GM23248 (cell line): ENCODE measurements at regions not wholly inside any gene's neighbourhood (a gene's known extent, or its start where the extent isn't known, plus 50 kb on each side); places are given as distances from the start of the nearest gene placed in this dataset.

ENCODE experiments used
- EZH2 ChIP-seq: fragments of 200-600 bp; sonication (generic); IDR thresholded peaks from 2 replicates; pipeline ENCODE4 v1.6.1; 2018; ENCODE audit warnings: antibody characterized with exemption, mild to moderate bottlenecking; ENCODE audit not compliant: insufficient read depth, poor library complexity, severe bottlenecking
- EZH2phosphoT487 ChIP-seq: fragments of 200-600 bp; sonication (generic); IDR thresholded peaks from 2 replicates; pipeline ENCODE4 v1.6.1; 2018; ENCODE audit warnings: antibody characterized with exemption, moderate library complexity, mild to moderate bottlenecking, low read depth; ENCODE audit not compliant: insufficient read depth

DNA sequence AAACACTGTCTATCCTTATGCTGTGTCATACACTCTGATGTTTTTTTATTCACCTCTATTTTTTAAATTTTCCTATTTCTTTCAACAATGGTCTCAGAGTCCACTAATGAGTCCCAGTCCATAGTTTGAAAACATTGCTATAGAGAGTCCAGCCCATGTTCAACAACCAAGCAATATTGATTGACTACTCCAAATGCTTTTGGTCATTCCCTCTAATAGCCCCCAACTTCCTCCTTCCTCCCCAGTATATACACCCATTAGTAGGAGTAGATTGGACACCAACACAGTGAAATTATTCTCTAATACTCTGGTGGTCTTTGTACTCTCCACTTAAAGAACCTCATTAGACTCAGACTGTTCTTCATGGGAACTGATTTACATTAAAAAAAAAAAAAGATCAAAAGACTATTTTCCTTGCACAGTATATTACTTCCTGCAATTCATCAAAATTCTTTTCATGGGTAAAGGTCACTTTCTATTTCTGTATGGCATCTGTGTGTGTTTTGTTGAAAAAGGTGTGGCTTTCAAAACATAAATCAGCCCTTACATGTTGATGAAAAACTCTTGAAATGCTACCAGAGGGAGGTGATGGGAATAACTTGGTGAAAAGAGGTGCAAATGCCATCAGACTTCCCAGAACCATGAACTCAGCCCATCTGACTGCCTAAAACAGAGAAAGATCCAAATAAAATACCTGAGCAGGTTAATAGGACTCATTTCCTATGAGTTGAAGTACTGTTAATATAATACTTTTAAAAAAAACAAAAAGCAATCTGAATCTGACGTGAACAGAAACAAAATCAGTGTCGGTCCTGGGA is 250.3 kb upstream of the KLF3 start:
- no peak for TF ChIP-seq EZH2phosphoT487
- no peak for TF ChIP-seq EZH2
